GM21825 (cell line): ENCODE measurements at regions not wholly inside any gene's neighbourhood (a gene's known extent, or its start where the extent isn't known, plus 50 kb on each side); places are given as distances from the start of the nearest gene placed in this dataset.

ENCODE experiments used
- ATAC-seq: cut with Tn5 transposase; IDR thresholded peaks from one replicate; pipeline ENCODE4 v1.9.1; 2021; ENCODE audit warnings: mild to moderate bottlenecking, moderate library complexity; ENCODE audit not compliant: unreplicated experiment

- ATAC-seq = no peak
These were observed 537.7 kb upstream of the MDFIC2 start for GRCh38 chr3:70849911-70850699.

DNA sequence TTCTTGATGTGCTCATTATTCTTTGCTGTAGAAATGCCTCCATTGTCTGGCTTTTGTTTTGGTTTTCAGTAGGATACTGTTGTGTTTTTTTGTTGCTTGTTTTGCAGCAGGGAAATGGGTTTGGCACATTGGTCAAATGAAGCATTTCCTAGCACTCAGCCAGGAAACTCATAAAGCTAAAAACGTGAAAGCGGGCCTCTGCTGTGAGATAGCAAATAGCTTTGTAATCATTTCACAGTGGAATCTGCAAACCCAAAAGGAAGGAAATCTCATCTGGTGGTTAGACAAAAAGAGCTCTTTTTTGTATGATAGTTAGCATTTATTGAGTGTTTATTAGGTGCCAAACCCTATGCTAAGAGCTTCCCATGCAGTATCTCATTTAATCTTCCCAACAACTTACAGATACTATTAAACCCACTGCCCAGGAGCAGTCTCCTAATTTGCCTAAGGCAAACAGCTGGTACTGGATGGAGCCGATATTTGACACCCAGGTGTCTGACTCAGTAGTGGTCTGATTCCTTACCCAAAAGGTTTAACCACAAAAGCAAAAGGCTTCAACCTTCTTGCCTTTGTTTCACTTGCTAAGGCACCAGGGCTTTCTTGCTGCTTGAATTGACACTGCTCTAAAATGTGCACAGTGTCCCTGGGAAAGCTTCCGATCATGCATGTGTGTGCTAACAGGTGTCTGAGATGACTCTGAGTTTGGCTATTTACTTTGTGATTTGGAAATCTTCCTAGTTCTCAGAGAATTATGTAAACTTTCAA is 527.9 kb upstream of the MDFIC2 start:
- no peak for ATAC-seq

DNA sequence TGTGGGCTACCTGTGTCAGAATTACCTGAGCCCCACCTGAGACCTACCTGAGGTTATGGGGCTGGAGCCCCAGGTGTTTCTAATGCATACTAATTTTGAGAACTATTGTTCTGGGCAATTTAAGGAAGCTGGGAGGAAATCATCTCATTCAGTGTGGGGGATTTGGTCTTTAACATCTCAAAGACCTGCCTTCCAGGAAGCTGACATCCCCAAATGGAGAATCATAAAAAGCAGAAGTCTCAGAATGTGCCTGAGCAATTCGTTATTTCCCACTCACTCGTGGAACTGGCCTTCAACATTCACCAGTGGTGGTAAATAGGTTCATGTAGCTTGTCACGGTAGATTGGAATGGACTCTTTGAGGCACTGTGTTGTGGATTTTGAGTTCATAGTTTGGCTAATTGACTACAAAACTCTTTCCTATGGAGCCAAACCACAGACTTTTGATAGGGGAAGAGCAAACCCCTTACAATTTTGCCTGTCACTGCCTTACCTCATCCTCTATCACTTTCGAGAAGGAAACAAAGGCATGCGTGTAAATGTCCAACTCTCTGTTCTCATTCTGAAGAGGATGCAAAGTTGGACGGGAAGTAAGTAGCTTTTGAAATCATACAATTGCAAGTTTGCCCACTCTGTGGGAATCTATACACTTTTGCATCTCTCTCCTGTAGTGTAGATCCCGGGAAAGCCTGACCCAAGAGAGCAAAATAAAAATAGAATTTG is 521.0 kb upstream of the MDFIC2 start:
- no peak for ATAC-seq

- no peak for ATAC-seq
These were observed 520.4 kb upstream of the MDFIC2 start for GRCh38 chr3:70832834-70833205.

- no peak for ATAC-seq
These were observed 519.8 kb upstream of the MDFIC2 start for GRCh38 chr3:70832089-70832833.

DNA sequence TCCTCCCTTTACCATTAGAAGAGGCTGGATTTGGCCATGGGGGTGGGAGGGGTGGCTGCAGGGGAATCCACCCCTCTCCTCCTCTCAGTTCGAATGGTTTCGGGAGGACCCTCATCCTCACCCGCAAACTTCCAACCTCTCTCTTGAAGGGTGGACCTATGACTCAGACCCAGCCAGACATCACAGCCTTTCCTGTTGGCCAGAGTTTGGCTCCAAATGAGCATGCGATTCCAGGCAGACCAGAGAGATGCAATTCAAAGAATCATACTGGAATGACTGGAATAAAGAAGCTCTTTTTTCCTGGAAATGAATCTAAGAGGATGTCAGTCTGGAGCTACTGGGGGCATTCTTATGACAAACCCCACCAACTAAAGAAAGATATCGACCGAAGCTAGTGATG is 516.7 kb upstream of the MDFIC2 start:
- ATAC-seq = no peak

GRCh38 chr3:70824773-70825172 is 512.3 kb upstream of the MDFIC2 start:
- ATAC-seq = no peak

DNA sequence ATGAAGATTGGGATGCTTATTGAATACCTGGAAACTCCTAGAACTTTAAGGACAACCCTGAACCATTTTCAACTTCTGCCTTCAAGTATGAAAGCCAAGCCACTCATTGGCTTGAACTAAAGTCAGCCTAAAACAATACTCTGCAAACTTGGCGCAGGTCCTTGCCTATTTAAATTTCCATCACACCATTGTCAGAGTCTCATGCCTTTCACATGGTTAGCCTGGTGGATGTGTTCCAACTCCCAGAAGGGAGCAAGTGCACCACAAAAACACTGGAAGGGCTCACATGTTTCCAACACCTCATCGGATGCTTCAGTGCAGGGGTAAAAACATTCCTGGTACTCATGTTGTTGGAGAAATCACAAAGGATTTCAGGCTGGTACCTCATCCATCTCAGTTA is 511.6 kb upstream of the MDFIC2 start:
- ATAC-seq = no peak

DNA sequence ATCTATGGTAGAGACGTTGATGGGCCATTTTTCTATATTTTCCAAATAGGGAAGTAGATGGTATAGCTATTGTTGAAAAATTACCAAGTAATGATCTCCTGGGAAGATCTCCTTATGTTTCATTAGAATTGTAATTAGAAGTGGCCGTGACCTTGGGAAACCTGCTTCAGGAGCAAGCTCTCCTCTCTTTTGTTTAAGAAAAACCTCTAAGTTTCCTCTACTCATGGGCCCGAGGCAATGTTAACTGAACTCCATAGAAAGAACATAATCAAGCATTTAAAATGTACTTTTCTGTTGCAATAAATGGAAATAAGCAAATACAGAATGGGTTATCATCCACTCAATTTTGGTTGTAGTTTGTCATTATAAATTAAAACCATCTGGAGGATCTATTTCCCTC is 511.2 kb upstream of the MDFIC2 start:
- ATAC-seq = no peak

DNA sequence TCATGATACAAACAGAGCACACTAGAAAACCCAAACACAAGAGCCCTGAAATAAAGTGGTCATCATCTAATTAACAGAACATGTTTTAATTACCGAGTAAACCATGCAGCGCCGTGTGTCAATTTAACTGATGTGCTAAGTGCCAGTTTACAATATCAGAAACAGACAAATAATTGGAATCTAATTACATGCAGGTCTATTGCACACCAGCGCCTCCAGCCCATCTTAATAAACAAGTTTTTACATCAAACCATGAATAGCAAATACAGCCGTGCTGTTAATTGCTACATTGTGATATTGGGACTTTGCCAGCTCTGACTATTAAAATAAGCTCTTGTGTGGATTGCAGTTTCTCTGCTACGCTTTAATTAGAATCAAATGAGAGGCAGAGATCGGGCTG is 510.2 kb upstream of the MDFIC2 start:
- ATAC-seq = no peak

DNA sequence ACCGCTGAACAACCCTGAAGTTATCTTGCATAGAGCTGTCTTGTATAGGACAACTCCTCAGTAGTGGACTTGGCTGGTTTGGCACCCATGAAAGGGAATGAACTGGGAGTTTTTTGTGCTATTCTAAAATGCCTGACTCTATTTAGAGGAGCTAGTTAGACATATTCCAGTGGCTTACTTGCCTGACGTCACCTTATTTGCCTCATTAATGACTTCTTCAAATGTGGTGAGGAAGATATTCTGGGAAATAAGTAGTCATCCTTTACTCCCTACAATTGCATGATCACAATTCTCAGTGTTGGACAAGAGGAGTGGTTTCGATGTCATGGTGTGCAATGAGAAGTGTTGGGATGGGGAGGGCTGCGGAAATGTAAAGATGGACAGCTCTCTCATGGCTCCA is 509.2 kb upstream of the MDFIC2 start:
- ATAC-seq = no peak

DNA sequence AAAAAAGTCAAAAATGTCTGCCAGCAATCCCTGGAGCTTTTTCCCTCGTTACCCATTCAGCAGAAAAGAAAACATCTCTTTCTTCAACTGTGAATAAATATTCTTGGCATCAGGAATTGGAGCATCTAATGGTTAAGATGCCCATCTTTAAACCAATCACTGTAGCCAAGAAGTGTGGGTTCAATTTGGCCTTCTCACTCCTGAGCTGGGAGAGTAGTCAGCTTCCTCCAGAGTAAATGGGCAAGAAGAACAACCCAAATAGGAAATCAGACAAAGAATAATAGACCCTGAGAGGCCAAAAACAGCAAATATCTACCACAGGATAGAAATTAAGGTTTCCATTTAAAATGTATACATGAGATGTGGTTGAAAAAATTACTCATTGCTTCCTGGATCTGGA is 508.0 kb upstream of the MDFIC2 start:
- ATAC-seq = no peak

GRCh38 chr3:70818145-70818544 is 505.7 kb upstream of the MDFIC2 start:
- no peak for ATAC-seq

GRCh38 chr3:70816346-70816745 is 503.9 kb upstream of the MDFIC2 start:
- no peak for ATAC-seq

GRCh38 chr3:70815817-70816216 is 503.4 kb upstream of the MDFIC2 start:
- no peak for ATAC-seq

- no peak for ATAC-seq
These were observed 500.9 kb upstream of the MDFIC2 start for GRCh38 chr3:70813311-70813710.

- no peak for ATAC-seq
These were observed 499.4 kb upstream of the MDFIC2 start for GRCh38 chr3:70811880-70812279.

GRCh38 chr3:70808881-70809280 is 496.4 kb upstream of the MDFIC2 start:
- ATAC-seq = no peak

DNA sequence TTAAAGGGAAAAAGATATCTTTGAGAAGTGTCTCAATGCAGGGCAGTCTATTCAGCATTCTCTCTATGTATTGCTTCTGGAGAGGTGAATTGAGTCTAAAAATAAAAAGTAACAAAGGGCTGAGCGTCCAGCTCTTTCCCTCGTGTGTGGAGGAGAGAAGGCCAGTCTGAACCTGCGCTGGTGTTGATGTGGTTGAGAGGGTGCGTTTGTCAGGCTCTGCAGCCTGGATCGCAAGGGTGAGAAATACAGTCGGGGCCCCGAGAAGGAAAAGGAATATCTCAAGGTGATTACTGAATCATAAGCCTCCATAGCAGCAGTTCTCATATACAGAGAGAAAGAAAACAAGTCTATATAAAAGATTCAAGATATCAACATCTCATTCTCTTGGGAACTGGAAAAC is 494.1 kb upstream of the MDFIC2 start:
- ATAC-seq = no peak

DNA sequence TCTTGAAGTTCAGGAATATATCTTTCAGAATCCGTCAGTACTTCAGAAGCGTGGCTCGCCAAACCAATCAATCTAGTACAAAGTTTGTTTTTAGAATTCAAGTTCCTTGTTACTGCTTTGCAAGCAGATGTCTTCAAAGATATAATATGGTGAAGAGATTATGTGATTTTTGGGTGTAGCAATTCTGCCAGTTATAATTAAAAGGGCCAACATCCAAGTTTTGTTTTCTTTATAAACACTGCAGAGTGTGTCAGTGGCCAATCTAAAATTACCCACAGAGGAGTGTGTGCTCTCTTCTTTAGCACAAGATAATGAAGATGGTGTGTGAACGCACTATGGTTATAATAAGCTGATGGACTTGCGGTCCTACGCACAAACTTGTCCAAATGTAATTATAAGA is 493.6 kb upstream of the MDFIC2 start:
- no peak for ATAC-seq
